NCI-H2029 treated with DMSO at 0.1 percent for 48 hours (cell line): ENCODE measurements at regions not wholly inside any gene's neighbourhood (a gene's known extent, or its start where the extent isn't known, plus 50 kb on each side); places are given as distances from the start of the nearest gene placed in this dataset.

ENCODE experiments used
- DNase-seq: peaks from one replicate; lab custom pipeline; 2025; lab: John Stamatoyannopoulos, UW

DNA sequence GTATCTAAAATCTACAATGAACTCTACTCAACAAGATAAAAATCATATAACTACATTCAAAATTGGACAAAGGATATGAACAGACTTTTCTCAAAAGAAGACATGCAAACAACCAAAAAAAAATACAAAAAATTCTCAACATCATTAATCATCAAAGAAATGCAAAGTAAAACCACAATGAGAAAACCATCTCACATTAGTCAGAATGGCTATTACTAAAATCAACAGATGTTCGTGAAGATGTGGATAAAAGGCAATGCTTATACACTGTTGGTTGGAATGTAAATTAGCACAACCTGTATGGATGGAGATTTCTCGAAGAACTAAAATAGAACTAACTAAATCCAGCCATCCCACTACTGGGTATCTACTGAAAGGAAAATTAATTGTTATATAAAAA lies 1080.8 kb downstream of the AMY1C start:
- no peak for DNase-seq

DNA sequence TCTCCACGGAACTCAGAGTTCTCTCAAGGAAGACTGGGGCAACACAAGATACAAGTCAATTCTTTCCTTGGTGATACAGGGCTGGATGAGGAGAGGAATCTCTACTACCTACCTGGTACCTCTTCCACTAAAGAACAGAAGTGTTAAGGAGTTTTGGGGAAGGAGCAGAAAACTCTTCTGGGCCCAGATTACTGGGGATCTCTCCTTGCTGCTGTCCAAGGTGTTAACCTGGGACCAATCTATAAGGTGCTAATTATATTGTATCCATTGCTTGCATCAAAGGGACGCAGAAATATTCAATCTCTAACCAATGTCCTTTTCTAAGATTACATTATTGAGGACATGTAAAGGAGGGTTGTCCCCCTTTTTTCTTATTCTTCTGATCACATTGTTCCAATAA lies 1102.5 kb downstream of the AMY1C start:
- no peak for DNase-seq

DNA sequence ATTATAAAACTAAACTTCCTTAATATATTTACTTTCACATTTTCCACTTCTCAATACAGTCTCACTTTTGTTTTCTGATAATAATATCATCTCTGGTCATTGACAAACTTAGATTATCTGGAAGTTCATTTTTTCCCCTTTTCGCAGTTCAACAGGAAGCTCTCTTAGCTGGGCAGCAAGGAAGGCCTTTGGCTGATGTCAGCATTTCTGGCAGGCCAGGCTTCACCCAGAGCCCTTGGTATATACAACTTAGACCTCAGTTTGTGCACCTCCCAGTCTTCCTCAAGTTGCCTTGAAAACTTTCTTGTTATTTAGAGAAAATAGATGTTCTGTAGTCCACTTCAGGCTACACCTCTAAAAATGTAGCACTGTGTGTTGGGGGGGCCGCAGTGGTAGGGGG lies 1103.6 kb downstream of the AMY1C start:
- DNase-seq: no peak

DNA sequence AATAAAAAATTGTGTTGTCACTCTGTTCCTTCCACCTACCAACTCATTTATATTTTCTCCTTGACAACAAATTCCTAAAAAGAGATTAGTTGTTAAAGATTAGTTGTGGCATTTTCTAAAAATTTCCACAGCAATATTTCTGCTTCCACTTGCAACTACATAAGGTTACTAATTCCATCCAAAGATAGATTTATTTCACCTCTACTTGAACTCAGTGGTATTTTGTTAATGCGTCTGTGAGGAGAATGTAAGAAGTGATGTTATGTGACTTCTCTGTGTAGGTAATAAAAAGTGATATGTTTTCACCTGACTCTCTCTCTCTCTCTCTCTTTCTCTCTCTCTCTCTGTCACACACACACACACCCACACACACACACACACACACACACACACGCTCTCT lies 1104.8 kb downstream of the AMY1C start:
- no peak for DNase-seq

DNA sequence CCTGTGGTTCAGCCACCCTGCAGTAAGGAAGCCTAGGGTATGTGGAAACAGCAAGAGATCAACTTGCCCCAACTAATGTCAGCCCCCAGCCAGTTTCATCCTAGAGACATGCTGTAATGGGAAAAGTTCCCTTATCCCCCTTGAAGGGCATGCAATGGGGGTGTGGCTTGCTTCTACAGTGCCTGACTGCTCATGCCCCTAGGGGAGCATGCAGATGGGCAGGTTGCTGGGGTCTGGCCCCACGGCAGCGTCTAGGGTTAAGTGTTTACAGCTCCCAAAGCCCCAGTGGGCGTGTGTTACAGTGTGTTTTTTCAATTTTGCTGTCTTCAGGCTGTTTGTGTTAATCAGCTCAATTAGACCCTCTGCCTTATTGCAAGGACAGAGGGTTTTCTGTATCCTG lies 1105.9 kb downstream of the AMY1C start:
- DNase-seq: no peak

DNA sequence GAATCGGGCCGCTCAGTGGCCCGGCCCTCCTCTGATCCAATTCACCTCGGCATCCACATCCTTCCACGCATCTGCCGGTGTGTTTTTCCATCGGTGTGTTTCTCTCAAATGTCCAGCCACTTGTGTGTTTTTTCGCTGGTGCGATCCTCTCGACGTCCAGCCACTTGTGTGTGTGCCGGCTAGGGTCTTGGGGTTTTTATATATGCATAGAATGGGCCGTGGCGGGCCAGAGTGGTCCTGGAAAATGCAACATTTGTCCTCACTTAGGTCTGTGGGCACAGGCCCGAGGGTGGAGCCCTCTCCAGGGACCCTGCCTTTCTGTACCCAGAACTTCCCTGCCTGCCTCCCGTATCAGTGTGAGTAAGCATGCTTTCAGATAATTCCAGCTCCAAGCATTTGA lies 1106.4 kb downstream of the AMY1C start:
- no peak for DNase-seq

DNA sequence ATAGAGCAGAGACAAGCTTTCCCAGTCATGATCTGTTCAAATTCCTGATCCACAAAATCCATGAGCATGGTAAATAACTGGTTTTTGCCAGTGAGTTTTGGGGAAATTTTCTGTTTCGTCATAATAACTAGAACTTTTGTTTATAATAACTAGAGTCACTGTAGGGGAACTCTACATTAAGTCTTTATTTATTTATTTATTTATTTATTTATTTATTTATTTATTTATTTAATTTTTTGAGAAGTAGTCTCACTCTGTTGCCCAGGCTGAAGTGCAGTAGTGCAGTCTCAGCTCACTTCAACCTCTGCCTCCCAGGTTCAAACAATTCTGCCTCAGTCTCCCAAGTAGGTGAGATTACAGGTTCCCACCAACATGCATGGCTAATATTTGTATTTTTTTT lies 1106.8 kb downstream of the AMY1C start:
- DNase-seq: no peak

DNA sequence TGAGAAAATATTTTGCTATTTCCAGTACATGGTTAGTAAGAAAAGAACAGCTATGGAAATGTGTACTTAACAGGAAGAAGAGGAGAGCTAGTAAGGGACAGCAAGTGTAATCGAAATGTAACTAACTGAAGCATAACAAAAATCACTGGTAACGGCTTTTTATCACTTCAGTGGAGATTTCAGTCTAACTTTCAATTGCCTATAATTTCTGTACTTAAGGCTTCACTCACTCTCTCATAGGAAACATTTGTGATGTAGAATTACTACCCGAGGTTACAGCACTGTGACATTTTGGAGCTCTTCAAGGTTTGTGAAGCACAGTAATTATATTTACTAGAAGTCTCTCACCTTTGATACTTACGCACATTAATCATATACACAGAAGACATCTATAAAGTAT lies 1119.1 kb downstream of the AMY1C start:
- no peak for DNase-seq

DNA sequence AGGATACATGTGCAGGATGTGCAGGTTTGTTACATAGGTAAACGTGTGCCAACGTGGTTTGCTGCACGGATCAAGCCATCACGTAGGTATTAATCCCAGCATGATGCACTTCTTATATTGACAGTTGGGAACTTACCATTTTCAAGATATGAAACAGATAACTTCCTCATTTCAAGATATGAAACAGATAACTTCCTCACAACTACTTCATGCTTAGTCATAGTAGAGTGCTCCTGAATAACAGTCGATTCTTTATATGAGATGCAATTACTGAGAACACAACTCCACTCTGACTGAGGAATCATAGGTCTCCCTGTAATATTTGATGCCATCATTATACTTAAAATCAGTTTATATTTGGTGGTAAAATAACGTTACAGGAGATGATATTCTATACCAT lies 1124.3 kb downstream of the AMY1C start:
- DNase-seq: no peak

DNA sequence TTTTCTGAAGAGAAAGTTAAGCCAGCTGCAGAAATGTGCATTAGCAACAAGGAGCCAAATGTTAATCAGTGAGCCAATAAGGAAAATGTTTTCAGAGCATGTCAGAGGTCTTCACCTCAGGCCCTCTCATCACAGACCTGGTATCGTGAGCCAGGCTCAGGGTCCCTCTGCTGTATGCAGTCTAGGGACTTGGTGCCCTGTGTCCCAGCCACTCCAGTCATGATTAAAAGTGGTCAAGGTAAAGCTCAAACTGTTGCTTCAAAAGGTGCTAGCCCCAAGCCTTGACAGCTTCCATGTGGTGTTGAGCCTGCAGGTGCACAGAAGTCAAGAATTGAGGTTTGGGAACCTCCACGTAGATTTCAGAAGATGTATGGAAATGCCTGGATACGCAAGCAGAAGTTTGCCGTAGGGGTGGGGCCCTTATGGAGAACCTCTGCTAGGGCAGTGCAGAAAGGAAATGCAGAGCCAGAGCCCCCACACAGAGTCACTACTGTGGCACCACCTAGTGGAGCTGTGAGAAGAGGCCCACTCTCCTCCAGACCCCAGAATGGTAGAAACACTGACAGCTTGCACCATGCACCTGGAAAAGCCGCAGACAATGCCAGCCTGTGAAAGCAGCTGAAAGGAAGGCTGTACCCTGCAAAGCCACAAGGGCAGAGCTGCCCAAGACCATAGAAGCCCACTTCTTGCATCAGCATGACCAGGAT lies 1128.7 kb downstream of the AMY1C start:
- no peak for DNase-seq

DNA sequence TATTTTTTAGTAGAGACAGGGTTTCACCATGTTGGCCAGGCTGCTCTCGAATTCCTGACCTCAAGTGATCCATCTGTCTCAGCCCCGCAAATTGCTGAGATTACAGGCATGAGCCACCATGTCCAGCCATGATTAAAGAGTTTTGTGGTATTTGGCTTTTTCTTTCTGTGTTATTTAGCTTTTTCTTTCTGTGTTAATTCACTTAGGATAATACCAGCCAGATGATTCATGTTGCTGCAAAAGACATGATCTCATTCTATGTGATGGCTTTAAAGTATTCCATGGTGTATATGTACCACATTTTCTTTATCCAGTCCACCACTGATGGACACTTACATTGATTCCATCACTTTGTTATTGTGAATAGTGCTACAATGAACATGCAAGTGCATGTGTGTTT lies 1135.2 kb downstream of the AMY1C start:
- no peak for DNase-seq

DNA sequence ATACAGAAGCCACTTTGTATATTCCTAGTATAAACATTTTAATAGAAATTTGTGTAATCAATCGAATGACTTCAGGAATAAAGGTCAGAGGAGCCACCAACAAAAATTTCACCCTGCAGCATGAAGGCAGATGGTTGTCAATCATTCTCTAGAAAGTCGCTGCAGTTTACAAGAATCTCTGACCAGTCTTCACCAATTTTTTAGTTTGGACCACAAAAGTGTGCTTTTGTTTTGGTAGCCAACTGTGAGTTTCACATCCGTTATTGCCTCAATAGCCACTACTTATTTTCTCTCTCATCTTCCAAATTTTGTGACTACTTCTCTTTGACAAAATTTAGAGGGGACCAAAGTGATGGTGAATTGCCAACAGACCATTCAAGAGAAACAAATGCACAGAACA lies 1155.6 kb downstream of the AMY1C start:
- no peak for DNase-seq

DNA sequence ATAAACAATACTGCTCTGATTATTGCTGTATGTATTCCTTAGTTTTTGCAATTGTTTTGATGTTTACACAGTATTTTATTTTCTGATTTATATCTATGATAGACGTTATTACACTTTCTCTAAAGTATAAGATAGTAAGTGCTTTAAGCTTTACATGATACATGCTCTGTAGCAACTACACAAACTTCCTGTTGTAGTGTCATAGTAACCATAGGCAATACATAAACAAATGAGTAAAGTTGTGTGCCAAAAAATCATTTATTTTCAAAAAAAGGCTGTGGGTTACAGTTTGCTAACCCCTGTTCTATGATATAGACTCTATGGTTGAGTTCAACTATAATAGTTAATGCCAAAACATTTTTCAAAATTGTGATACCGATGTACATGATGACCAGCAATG lies 1156.4 kb downstream of the AMY1C start:
- no peak for DNase-seq

DNA sequence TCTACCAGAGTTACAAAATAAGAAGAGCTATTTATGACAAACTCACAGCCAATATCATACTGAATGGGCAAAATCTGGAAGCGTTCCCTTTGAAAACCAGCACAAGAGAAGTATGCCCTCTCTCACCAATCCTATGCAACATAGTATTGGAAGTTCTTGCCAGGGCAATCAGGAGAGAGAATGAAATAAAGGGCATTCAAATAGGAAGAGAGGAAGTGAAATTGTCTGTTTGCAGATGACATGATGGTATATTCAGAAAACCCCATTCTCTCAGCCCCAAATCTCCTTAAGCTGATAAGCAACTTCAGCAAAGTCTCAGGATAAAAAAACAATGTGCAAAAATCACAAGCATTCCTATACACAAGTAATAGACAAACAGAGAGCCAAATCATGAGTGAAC lies 1169.5 kb downstream of the AMY1C start:
- DNase-seq: no peak

DNA sequence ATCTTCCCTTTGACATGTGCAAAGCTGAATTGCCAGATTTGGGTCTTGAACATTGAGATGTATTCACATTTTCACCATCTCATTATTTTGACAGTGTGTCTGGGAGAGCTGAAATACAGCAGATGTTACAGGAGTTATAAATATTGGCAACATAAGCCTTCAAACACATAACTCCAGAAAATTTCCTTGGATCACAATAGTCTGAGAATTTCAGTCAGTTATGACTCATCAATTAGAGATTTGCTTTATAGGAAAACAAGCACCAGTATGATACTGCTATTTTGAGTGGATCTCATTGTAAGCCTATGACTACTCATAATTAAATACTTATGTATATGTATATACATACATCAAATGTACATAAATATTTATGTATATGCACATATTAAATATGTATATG lies 1171.8 kb downstream of the AMY1C start:
- DNase-seq: no peak

DNA sequence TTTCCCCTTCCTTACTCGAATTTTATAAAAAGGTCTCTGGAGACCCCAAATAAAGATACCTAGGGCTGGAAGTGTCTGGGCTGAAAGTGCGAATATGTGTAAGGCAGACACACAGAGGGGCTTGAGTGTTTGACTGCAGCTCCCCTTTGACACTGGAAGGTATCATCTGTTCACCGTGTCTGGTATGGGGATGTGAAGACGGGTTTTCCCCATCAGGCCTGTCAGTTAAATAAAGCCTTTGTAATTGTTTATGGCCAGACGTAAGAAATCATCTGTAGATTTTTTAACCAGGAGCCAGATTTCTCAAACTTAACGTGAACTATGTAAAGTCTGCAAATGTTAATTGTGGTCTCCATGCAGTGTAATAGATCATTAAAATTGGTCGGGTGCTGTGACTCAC lies 1173.4 kb downstream of the AMY1C start:
- no peak for DNase-seq

DNA sequence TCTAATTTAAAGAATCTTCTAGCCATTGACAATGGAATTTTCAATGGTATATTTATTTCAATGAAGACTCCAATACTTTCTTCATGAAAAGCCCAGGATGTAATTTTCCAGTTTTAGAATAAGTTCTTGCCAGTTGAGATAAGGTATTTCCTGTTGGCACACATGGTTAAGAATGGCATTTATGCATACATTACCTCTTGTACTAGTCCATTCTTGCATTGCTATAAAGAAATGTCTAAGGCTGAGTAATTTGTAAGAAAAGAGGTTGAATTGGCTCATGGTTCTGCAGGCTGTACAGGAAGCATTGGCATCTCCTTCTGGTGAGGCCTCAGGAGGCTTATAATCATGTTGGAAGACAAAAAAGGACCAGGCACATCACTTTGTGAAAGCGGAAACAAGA lies 1179.6 kb downstream of the AMY1C start:
- DNase-seq: no peak

DNA sequence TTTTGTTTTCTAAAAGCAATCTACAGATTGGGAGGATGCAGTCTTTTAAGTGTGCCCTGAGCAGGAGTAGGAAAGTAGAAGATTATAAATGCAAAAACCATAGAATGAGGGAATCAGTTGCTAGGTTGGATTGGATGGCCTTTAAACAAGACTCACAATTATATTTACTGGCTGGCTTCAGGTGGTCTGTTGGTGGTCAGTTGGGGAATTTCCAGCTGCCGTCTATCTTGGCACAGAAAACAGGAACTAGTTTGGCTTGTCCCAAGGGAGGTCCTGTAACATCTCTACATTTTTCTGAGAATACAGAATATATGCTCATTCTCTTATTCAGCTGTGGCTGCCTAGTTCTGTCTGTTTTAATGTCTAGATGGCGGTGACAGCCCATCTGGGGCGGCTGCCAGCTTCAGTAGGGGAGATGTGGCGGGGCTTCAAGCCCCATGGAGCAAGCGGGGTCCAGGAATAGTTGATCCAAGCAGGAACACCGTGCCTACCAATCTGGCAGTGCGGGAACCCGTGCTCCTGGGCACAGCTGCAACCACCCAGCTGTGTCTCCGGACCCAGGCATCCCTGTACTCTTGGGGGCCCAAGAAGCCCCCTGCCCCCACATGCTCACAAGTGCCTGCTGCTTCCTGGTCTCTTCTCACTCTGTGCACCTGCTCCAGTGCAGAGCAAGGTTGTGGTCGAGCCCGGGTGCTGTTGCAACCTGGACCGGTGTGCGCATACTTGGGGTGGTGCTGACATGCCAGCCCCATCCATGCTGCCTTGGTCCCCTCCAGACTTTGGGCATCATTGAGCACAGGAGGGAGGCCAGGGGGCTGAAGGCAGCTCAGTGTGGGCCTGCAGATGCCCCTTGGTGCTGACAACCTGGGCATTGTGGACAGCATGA lies 1182.6 kb downstream of the AMY1C start:
- DNase-seq: no peak

DNA sequence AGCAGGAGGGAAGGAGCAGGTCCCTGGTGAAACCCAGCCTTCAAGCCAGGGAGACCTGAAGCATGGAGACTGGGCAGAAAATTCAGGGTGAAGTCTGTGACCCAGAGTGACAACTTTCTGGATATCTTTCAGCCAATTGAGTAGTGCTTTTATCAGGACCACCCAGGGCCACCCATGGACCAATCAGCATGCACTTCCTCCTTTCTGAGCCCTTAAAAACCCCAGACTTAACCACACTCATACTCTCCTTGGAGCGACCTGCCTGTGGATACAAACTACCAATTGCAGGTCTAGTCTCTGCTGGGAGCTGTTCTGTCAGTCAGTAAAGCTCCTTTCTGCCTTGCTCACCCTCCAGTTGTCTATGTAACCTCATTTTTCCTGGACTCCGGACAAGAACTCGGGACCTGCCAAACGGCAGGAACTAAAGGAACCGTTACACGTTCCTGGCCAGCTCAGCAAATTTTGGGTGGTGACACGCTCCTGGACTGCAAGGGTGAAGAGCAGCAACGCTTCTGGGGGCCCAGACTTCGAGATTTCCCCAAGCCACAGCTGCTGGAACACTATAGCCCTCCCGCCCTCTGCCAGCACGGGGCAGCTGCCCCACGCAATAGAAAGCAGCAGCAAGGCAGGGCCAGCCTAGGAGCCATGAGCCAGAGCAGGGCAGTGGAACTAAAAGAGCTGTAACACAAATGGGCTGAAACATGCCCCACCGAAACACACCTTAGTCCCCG lies 1183.4 kb downstream of the AMY1C start:
- no peak for DNase-seq

DNA sequence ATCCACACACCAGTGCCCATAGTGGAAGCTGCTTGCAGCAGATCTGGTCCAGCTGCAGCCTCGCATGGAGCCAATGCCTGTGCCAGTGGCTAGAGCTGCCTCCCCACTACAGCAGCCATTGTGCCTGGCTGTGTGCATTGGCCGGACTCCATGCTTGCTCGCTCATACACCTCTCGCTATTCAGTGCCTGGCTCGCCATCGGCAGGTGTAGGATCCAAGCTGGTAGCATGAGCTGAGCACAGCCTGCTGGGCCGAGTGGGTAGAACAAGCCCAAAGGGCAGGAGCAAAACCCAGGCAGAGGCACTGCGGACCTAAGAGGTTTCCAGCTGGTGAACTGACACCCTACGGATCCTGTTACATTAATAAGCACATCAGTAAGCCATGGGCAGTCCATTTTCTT lies 1184.1 kb downstream of the AMY1C start:
- DNase-seq: no peak

DNA sequence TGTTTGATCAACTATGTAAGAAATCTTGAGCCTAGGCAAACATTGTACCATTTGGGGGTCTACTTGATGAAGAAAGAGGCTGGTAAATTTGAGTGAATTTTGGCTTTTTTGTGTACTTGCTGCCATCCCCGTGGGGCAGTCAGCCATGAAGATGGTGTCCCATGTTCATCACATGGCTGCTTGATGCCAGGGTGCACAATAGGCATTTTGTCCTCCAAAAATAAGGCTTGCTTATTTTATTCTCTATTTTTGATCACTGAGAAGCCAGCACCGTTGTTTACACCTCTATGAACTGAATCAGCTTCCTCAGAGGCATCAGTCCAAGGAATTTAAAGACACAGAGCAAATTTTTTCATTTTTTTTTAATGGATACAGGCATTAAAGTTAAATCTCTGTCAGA lies 1195.7 kb downstream of the AMY1C start:
- DNase-seq: no peak

DNA sequence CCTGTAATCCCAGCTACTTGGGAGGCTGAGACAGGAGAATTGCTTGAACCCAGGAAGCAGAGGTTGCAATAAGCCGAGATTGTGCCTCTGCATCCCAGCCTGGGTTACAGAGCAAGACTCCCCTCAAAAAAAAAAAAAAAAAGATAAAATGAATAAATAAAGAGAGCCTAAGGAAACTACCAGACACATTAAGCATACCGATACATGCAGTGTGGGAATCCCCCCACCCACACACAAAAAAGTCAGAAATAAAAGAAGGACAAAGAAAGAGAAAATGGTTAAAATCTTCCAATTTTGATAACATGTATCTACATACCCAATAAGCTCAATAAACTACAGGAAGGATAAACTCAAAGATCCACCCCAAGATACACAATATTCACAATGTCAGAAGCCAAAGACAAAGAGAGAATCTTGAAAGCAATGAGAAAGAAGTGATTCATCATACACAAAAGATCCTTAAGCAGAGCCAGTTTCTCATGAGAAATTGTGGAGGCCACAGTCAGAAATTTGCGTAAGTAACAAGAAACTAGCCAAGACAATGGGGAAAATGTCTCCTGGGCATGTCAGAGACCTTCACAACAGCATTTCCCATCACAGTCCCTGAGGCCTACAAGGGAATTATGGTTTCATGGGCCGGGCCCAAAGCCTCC lies 1197.0 kb downstream of the AMY1C start:
- DNase-seq: no peak
